IMR-90 (cell line): ENCODE measurements at regions not wholly inside any gene's neighbourhood (a gene's known extent, or its start where the extent isn't known, plus 50 kb on each side); places are given as distances from the start of the nearest gene placed in this dataset.

Source experiments
- ATAC-seq: fragments of 200-7000 bp; cut with Tn5 transposase; 2 replicates; pipeline ENCODE4 v1.9.1; 2020; ENCODE audit warnings: low read depth, mild to moderate bottlenecking, moderate library complexity
- BruUV-seq: library from RNA; stranded (reverse); fragments of 400-500 nt; replicated peaks from 2 replicates; lab custom pipeline; 2021; lab: Mats Ljungman, UMichigan
- CTCF ChIA-PET: fragments of 300-600 bp; formaldehyde crosslinking; extraction: SDS; loops from one replicate; lab custom pipeline; 2021; ENCODE audit warnings: antibody characterized with exemption; lab: Yijun Ruan, JAX
- POLR2A ChIA-PET: fragments of 300-600 bp; sonication (Branson Sonifier 250); formaldehyde crosslinking; loops from one replicate; lab custom pipeline; 2022; ENCODE audit warnings: antibody characterized with exemption; ENCODE audit not compliant: unreplicated experiment; lab: Charles Lee
- DNase-seq: peaks from one replicate; pipeline ENCODE4 v3.0.0; 2013
- H2AFZ ChIP-seq: replicated peaks from 2 replicates; pipeline ENCODE3; 2013; ENCODE audit warnings: low read length, mild to moderate bottlenecking; ENCODE audit not compliant: poor library complexity
- H2AK5ac ChIP-seq: 2 replicates; pipeline ENCODE4 v1.6.1; 2013; ENCODE audit warnings: low read depth, low read length, inconsistent platforms
- H2AK9ac ChIP-seq: replicated peaks from 2 replicates; pipeline ENCODE3; 2013; ENCODE audit warnings: mild to moderate bottlenecking, low read depth, low read length, moderate library complexity; ENCODE audit not compliant: poor library complexity
- H2BK120ac ChIP-seq: 2 replicates; pipeline ENCODE4 v1.6.1; 2013; ENCODE audit warnings: low read depth, low read length, inconsistent platforms
- H2BK15ac ChIP-seq: 3 replicates; pipeline ENCODE4 v1.6.1; 2013; ENCODE audit warnings: low read depth, low read length, inconsistent platforms
- H2BK20ac ChIP-seq: 2 replicates; pipeline ENCODE4 v1.6.1; 2013; ENCODE audit warnings: low read depth, mild to moderate bottlenecking, inconsistent platforms, low read length, moderate library complexity
- H2BK5ac ChIP-seq: 2 replicates; pipeline ENCODE4 v1.6.1; 2013; ENCODE audit warnings: mild to moderate bottlenecking, low read depth, low read length, inconsistent platforms; ENCODE audit not compliant: poor library complexity, severe bottlenecking
- H3K14ac ChIP-seq: replicated peaks from 2 replicates; pipeline ENCODE4 v1.6.1; 2013; ENCODE audit warnings: low read depth, low read length, inconsistent platforms
- H3K18ac ChIP-seq: 2 replicates; pipeline ENCODE4 v1.6.1; 2013; ENCODE audit warnings: low read depth, low read length, control low read depth
- H3K23ac ChIP-seq: 2 replicates; pipeline ENCODE4 v1.6.1; 2013; ENCODE audit warnings: low read depth, low read length, inconsistent platforms
- H3K27ac ChIP-seq: 2 replicates; pipeline ENCODE4 v1.5.1; 2013; ENCODE audit warnings: mild to moderate bottlenecking, control low read depth, low read length; ENCODE audit not compliant: insufficient read depth
- H3K27me3 ChIP-seq: 2 replicates; pipeline ENCODE4 v1.6.1; 2013; ENCODE audit warnings: low read length; ENCODE audit not compliant: control insufficient read depth, insufficient read depth
- H3K36me3 ChIP-seq: 2 replicates; pipeline ENCODE4 v1.6.1; 2013; ENCODE audit warnings: low read length, mixed read lengths; ENCODE audit not compliant: control insufficient read depth, insufficient read depth
- H3K4ac ChIP-seq: 2 replicates; pipeline ENCODE4 v1.6.1; 2013; ENCODE audit warnings: low read depth, low read length, inconsistent platforms
- H3K4me1 ChIP-seq: 2 replicates; pipeline ENCODE4 v1.6.1; 2013; ENCODE audit warnings: low read length, mixed read lengths; ENCODE audit not compliant: control insufficient read depth, insufficient read depth
- H3K4me2 ChIP-seq: 2 replicates; pipeline ENCODE4 v1.6.1; 2013; ENCODE audit warnings: low read depth, mild to moderate bottlenecking, control low read depth, low read length, moderate library complexity
- H3K4me3 ChIP-seq: 2 replicates; pipeline ENCODE4 v1.5.1; 2013; ENCODE audit warnings: low read depth, mild to moderate bottlenecking, control low read depth, low read length, moderate library complexity; ENCODE audit not compliant: insufficient read depth
- H3K56ac ChIP-seq: 2 replicates; pipeline ENCODE4 v1.6.1; 2013; ENCODE audit warnings: low read length, inconsistent platforms; ENCODE audit not compliant: insufficient read depth; ENCODE audit errors: extremely low read depth
- H3K79me1 ChIP-seq, 2 experiments: 2 replicates each; pipeline ENCODE4 v1.6.1; 2013; ENCODE audit warnings: low read length in 2 of 2, inconsistent platforms in 1 of 2, low read depth in 1 of 2
- H3K9ac ChIP-seq: 2 replicates; pipeline ENCODE4 v1.6.1; 2013; ENCODE audit warnings: low read depth, low read length, control low read depth
- H3K9me1 ChIP-seq: 2 replicates; pipeline ENCODE4 v1.6.1; 2013; ENCODE audit warnings: low read length, inconsistent platforms; ENCODE audit not compliant: insufficient read depth
- H3K9me3 ChIP-seq: 2 replicates; pipeline ENCODE4 v1.6.1; 2013; ENCODE audit warnings: low read length; ENCODE audit not compliant: control insufficient read depth, insufficient read depth
- H4K20me1 ChIP-seq: 2 replicates; pipeline ENCODE4 v1.6.1; 2013; ENCODE audit warnings: low read length, inconsistent platforms; ENCODE audit not compliant: insufficient read depth
- H4K5ac ChIP-seq: 2 replicates; pipeline ENCODE4 v1.6.1; 2013; ENCODE audit warnings: mild to moderate bottlenecking, low read depth, low read length, control low read depth
- H4K8ac ChIP-seq, 2 experiments: 2 replicates each; pipeline ENCODE4 v1.6.1; 2013; ENCODE audit warnings: low read depth in 2 of 2, low read length in 2 of 2, control low read depth in 1 of 2, inconsistent platforms in 1 of 2
- H4K91ac ChIP-seq: 2 replicates; pipeline ENCODE4 v1.6.1; 2013; ENCODE audit warnings: low read depth, low read length, inconsistent platforms; ENCODE audit not compliant: insufficient read depth
- BHLHE40 ChIP-seq: fragments of 150-350 bp; IDR thresholded peaks from 2 replicates; pipeline ENCODE4 v1.6.1; 2016; ENCODE audit warnings: mild to moderate bottlenecking, low read depth, low read length
- CEBPB ChIP-seq: IDR thresholded peaks from 2 replicates; pipeline ENCODE4 v1.6.1; 2012; ENCODE audit warnings: low read depth, low read length, improper control_type of control experiment
- CHD1 ChIP-seq: IDR thresholded peaks from 2 replicates; pipeline ENCODE4 v1.6.1; 2012; ENCODE audit warnings: low read depth, low read length, improper control_type of control experiment
- CTCF ChIP-seq: conservative IDR thresholded peaks from 2 replicates; pipeline ENCODE4 v1.5.1; 2012; ENCODE audit warnings: mild to moderate bottlenecking, low read depth, low read length, improper control_type of control experiment
- FOS ChIP-seq: fragments of 150-350 bp; IDR thresholded peaks from 2 replicates; pipeline ENCODE4 v1.6.1; 2016; ENCODE audit warnings: low read depth, low read length
- MAFK ChIP-seq: IDR thresholded peaks from 2 replicates; pipeline ENCODE4 v1.6.1; 2012; ENCODE audit warnings: low read depth, low read length, improper control_type of control experiment
- MAZ ChIP-seq: IDR thresholded peaks from 2 replicates; pipeline ENCODE4 v1.6.1; 2012; ENCODE audit warnings: low read depth, mild to moderate bottlenecking, low read length, improper control_type of control experiment, moderate library complexity, borderline replicate concordance
- MXI1 ChIP-seq: IDR thresholded peaks from 2 replicates; pipeline ENCODE4 v1.6.1; 2012; ENCODE audit warnings: low read depth, mild to moderate bottlenecking, low read length, moderate library complexity, borderline replicate concordance
- NFE2L2 ChIP-seq: fragments of 150-350 bp; IDR thresholded peaks from 2 replicates; pipeline ENCODE4 v1.6.1; 2016; ENCODE audit warnings: low read depth, mild to moderate bottlenecking, low read length
- RAD21 ChIP-seq: IDR thresholded peaks from 2 replicates; pipeline ENCODE4 v1.6.1; 2012; ENCODE audit warnings: low read length, improper control_type of control experiment
- RCOR1 ChIP-seq: IDR thresholded peaks from 2 replicates; pipeline ENCODE4 v1.6.1; 2012; ENCODE audit warnings: mild to moderate bottlenecking, low read length, improper control_type of control experiment; ENCODE audit not compliant: insufficient replicate concordance
- RFX5 ChIP-seq: IDR thresholded peaks from 2 replicates; pipeline ENCODE4 v1.8.0; 2012; ENCODE audit warnings: low read depth, mild to moderate bottlenecking, low read length, moderate library complexity
- SMC3 ChIP-seq: fragments of 150-350 bp; IDR thresholded peaks from 2 replicates; pipeline ENCODE4 v1.6.1; 2016; ENCODE audit warnings: low read depth, mild to moderate bottlenecking, antibody characterized with exemption, low read length, moderate library complexity
- WGBS, 2 experiments: methylation state at CpG; one replicate each; pipeline versions ENCODE4 v1.1.5 to v1.1.7; 2013; ENCODE audit warnings: missing lambda C conversion rate in 2 of 2; ENCODE audit not compliant: insufficient read length in 1 of 2; ENCODE audit errors: extremely low coverage in 2 of 2; 5-methylcytosine and 5-hydroxymethylcytosine counted together
- dilution Hi-C: fragments of 300-500 bp; cut with HindIII; formaldehyde crosslinking; loops from one replicate; pipeline ENCODE4 v1.14.3; 2018; ENCODE audit warnings: low sequenced_read_pairs; ENCODE audit not compliant: unreplicated experiment
- in situ Hi-C: fragments of 300-500 bp; cut with MboI; formaldehyde crosslinking; loops from 3 replicates; pipeline ENCODE4 v1.14.3; 2019; ENCODE audit warnings: low sequenced_read_pairs, inconsistent platforms, mixed read lengths
- intact Hi-C: fragments of 100-400 bp; cut with micrococcal nuclease; formaldehyde crosslinking; loops from 2 replicates; pipeline ENCODE4 v1.10.0; 2022
- TF ChIP-seq, protein P1 (sequence below): fragments of 150-350 bp; IDR thresholded peaks from 2 replicates; pipeline ENCODE4 v1.6.1; 2017; ENCODE audit warnings: mild to moderate bottlenecking, antibody characterized with exemption, low read length, low read depth

DNA sequence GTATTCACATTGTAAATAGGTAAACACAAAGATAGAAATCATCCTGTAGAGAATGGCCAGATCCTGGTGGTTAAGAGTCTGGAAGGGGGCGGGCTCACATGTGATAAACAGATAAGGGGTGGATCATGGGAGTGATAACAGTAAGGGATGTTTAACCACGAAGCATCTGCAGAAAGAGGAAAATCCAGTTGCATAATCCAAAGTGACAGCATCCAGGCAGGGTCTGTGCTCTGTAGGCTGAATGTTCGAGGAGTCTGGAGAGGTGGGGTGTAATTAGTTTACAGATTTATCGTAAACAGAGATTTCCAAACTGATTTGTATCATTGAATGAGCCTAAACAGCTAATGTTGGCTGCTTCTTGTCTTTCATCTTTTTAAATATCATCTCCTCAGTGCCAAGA, 1009.8 kb upstream of the SLIT2 start:
- Histone ChIP-seq H3K4me3 (no peak overlapping the region), H3K4me2 (no peak overlapping the region), H3K79me1 (no peaks in the 10 kb centered on the region), H3K36me3 (no peaks in the 10 kb centered on the region), H2AK9ac (no peak overlapping the region), H3K14ac (no peak overlapping the region), H3K23ac (no peak overlapping the region), H3K9me3 (no peaks in the 10 kb centered on the region), H2AK5ac (no peak overlapping the region), H3K27me3 (no peaks in the 10 kb centered on the region), H3K4ac (no peak overlapping the region), H2BK20ac (no peak overlapping the region), H4K5ac (no peak overlapping the region), H3K18ac (no peak overlapping the region), H2AFZ (no peak overlapping the region), H4K91ac (no peak overlapping the region), H4K20me1 (no peaks in the 10 kb centered on the region), H3K9ac (no peak overlapping the region), H2BK15ac (no peak overlapping the region), H4K8ac (no peak overlapping the region), H3K9me1 (no peaks in the 10 kb centered on the region), H3K4me1 (no peaks in the 10 kb centered on the region), H3K56ac (no peak overlapping the region), H2BK5ac (no peak overlapping the region), H3K27ac (no peak overlapping the region), H2BK120ac (no peak overlapping the region)
- TF ChIP-seq BHLHE40 (no peak), MAZ (no peak), CHD1 (no peak), FOS (no peak), RAD21 (no peak), RCOR1 (no peak), SMC3 (no peak), MAFK (no peak), NFE2L2 (no peak), CEBPB (no peak), RFX5 (no peak), CTCF (no peak), MXI1 (no peak)
- TF ChIP-seq, protein P1, sequence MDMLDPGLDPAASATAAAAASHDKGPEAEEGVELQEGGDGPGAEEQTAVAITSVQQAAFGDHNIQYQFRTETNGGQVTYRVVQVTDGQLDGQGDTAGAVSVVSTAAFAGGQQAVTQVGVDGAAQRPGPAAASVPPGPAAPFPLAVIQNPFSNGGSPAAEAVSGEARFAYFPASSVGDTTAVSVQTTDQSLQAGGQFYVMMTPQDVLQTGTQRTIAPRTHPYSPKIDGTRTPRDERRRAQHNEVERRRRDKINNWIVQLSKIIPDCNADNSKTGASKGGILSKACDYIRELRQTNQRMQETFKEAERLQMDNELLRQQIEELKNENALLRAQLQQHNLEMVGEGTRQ, result no peak
- no TSS peak for BruUV-seq
- dilution Hi-C loops (no loop called here), in situ Hi-C loops (no loop called here), intact Hi-C loops (no loop called here)
- ATAC-seq (no peak), DNase-seq (no peak)
- ChIA-PET CTCF (no interaction called here), POLR2A (no interaction called here)
- WGBS, 2 experiments, result 40% methylated on average over 1 of the region's 4 CpGs; no CpG with 5 or more reads in 1 of the 2 experiments
